Stimulated activated CD8-positive, alpha-beta memory T cell treated with anti-CD3 and anti-CD28 coated beads, Interleukin-7, amount 100 ng/mL, for 48 hours (primary cell): ENCODE measurements at regions not wholly inside any gene's neighbourhood (a gene's known extent, or its start where the extent isn't known, plus 50 kb on each side); places are given as distances from the start of the nearest gene placed in this dataset.

Experiments used
- DNase-seq, 2 donors: peaks; one replicate each; pipeline ENCODE4 v3.0.0-alpha.2; 2020; ENCODE audit warnings: low read depth in 1 of 2; ENCODE audit errors: extremely low read depth in 1 of 2

DNA sequence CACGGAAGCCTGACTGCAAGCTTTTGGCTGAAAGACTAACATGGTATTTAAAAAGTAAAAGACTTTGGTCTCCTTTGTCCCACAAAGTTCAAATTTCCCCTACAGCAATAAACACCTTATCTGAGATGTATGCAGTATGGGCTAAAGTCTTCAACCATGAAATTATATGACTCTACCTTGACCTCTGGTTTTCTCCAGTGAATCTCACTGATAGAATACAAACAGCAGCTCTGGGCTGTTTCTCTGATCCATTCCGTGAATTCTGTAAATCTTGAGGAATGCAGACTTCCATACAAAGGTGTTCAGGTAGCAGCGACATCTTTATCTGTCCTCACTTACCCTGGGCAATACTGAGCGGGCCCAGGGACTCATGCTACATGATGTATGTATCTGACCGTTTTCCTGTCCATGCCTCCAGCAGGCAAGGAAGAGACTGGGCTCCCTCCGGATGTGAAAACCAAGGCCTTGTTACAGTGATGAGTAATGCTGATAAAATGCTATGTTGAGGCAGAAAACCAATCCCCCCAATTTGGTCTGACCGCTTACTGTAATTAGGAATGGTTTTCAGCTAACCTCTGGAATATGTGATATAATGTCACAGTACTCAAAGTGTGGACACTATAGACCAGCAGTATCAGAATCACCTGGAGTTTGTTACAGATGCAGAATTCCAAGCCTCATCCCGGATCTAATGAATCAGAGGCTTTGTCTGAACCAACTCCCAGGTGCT lies 589.8 kb downstream of the HS3ST4 start:
- DNase-seq = no peak

DNA sequence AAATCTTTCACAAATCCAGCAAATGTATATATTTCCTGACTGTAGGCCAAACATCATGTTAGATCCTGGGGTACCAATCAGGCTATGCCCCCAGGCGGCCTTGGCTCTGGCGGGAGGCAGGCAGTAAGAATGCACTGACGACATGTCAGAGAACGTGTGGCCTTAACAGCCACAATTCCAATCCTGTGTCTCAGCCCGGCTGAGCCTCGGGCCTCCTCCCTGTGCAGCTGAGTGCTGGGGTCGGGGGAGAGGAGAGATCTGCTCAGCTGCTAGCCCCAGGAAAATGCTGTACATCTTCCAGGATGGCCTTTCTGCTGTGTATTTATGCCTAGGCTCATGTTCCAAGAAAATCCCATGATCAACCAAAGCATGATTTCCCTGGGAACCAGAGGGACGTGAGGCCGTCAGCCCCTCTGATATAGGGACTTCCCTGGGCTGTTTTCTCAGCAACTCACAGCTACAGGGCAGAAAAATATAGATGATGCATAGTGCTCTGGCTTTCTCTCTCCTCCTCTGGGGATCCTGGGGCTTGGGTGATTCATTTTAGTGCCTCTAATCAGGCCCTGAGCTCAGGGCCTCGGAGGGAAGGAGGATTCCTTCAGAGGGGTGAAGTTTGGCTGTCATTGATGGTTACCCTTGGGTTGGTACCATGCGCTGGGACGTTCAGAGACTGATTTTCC lies 604.0 kb downstream of the HS3ST4 start:
- no peak for DNase-seq

DNA sequence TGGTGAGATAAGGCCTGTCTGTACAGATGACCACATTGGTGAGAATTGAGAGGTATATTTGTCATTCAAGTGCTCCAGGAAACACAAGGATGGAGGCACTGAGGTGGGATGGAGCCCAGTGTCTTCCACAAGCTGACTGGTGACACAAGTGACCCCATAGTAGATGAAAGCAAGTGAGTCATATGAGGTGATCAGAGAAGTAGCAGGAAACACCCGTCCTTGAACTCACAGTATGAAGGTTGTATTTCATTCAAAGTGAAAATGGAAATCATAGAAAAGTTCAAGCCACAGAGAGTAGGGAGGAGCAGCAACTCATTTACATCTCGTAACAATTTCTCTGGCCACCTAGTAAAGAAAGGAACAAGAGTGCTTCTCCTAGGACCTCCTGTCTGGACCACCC lies 609.8 kb downstream of the HS3ST4 start:
- no peak for DNase-seq

DNA sequence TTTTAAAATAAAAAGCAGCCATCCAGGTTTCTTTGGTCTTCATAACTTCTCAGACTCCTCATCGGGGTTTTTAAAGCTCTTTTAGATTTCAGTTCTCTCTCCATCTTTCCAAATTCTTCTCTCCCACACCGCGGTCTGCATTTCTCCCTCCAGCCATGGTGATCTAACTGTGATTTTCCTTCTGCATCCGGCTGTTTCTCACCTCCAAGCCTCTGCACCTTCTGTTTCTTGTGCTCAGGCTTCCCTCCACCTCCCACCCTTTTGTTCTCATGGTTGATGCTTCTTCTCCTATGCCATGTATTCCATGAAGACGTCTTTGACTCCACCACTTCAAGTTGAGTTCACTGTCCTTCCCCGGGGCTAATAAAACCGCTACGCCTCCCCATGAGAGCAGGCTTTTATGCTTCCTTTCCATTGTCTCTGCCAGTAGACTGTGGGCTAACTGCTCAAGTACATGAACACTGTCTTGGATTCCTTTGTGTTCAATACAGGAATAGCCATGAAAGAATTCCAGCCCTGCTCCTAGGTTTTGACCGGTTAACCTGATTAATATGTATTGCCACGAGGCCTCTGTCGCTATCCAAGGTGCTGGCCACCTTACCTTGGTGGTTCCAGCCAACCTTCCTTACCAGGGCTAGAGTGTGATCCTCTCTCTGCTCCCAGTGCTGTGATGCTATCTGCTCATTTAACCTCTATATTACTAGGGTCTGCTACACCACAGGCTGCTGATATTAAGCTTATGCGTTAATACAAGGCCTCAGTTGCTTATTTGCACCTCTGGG lies 625.1 kb downstream of the HS3ST4 start:
- DNase-seq = no peak

DNA sequence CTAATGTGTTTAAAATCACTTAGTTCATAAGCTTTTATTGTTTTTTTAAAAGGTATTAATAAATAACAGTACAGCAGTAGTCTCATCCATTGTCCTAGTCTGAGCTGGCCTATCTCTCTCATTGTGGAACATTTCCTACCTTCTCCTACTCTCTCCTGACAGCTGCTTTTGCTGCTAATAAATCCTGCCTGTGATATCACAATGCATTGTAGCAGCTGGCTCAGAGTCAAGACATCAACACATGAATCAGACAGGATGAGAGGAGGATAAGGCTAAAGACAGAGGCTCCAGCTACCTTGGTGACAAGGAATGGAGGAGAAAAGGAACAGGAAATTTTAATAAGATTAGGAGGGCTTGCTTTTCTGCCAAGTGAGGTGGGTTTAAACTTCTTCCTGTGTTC lies 626.1 kb downstream of the HS3ST4 start:
- DNase-seq = no peak

DNA sequence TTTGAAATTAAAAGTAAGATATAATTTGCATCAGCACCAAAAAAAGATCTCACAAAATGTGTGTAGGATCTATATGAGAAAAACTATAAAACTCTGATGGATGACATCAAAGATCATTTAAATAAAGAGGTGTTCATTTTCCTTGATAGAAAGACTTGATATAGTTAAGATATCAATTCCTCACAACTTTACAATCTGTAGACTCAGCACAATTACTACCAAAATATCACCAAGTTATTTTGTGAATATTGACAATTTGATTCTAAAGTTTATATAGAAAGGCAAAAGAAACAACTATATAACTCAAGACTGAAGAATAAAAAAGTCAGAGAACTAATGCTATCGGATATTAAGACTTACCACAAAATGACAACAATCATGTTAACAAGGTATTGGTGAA lies 638.9 kb downstream of the HS3ST4 start:
- DNase-seq = no peak

DNA sequence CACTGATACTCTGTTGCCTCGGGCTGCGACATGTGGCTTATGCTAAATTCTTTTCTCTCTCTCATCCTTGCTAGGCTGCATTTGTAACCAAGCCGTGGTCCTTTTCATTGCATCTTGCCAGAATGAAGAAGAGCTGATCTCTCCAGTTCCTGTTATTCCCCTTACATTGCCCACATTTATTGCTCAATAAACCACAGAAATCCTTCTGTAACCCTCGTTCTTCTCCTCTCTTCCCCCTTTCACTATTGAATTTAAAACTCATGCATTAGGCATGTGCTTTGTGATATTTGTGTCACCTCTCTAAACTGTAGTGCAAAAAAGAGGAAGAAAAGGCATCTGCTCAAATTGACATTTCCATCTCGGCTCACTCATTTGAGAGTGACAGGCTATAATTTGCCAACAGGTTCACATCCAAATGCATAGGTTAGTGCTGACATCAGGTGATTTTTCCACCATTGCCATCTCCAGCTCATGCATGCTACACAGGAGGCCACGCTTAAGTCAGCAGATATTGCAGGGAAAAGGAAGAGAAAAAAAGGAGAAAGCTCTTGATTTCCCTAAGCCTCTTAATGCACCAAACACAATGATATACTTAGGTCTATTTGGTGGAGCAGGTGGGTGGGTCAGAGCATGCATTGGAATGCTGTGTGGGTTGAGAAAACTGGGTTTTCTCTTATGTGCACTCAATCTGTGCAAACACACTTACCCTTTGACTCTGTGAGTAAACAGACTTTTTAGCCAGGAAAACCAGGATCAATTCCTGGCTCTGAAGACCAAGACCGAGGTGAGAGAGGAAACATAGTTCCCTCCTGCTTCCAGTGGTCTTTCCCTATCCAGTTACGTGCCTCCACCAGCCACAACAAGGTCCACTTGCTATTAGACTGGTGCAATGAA lies 642.7 kb downstream of the HS3ST4 start:
- no peak for DNase-seq

DNA sequence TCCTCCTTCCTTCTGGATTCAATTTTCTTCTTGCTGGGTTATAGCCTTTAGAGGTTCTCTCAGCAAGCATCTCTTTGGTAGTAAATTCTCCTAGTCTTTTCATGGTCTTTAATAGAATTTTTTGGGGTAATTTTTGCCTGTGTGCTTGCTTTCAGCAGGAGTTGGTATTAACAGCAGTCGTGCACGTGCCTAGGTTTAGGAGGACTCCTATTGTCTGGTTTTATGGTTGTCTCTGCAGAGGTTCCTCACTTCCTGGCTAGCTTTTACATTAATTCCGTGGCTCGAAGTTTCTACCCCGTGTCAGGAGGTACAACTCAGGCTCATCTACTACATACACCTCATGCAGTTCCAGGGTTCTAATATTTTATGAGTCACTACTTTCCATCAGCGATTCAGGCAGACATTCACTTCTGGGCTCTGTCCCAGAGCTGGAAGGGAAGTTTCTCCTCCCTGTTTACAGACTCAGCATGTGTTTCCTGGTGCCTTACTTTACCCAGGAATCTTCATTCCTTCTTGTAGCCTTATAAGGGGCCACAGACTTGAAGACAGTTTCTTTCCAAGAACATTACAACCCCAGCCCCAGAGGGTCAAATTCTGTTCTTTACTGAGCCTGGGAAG lies 643.6 kb downstream of the HS3ST4 start:
- DNase-seq = no peak

DNA sequence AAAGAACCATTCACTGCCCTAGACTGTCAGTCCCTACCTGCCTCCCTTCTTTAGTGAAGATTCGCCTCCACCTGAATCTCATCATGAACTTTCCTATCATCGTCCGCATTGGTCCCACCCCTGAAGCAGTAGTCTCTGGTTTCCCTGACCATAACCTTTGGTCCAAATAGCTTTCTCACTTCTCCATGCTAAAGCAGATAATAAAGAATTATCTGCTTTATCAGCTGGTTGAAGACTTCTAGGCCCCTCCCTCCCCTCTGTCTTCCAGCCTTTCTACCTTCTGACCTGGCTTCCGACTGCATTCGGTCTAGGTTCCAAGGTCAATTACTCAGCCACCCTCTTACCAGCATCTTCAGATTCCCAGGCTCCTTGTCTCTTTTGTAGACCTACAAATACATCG lies 650.9 kb downstream of the HS3ST4 start:
- no peak for DNase-seq

DNA sequence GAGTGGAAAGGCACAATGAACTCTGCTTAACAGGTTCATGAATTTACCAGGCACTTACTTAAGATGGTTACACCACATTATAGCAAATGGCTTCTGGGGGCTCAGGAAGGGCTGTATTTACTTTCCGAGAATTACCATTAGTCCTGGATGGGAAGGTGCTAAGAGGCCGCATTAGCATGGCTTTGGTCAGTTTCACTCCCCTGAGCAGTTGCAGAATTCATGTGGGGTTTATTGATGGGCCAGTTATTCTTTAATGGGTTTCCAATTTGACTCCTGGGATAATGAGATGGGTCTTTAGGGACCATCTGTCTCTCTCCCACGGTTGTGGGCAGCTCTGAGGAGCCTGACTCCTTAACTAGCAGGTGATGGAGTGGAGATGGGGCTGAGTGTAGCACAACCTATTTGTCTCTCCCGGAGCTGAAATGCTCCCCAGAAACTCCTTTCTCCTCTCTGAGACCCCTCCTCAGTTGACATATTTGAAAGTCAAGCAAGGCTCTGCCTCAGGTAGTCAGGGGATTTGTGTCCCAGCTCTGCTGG lies 652.5 kb downstream of the HS3ST4 start:
- DNase-seq = no peak

DNA sequence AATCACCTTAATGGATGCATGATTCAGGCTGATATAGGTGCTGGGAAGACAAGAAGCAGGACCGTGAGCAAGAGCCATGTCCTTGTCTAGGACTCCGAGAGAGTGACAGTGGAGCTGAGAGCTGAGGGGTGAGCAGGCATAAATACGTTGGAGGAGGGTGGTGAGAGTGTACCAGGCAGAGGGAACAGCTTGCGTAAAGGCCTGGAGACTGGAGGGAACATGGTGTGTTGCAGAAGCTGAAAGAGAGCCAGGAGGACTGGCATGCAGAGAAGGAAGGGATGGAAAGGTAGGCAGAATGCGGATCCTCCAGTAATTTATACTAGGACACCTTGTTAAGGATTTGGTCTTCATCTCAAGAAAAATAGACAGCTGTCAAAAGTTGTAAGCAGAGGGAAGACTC lies 653.2 kb downstream of the HS3ST4 start:
- no peak for DNase-seq

DNA sequence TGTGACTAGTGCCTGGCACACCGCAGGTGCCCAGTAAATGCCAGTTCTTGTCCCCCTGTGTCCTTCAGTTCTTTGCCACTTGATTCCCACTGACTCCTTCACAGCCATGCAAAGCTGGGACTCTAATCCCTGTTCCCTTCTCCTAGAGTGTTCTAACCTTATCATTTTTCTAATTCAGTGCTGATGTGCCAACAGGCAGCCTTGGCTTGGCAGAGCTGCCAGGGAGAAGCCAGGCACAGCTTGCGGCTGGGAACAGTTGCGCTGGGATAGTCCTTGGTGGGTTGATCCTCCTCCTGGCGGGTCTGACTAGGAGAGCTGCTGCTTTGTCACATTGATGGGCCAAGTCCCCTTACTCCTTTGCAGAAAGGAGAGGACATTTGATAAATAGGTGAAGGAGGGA lies 654.2 kb downstream of the HS3ST4 start:
- DNase-seq = no peak

DNA sequence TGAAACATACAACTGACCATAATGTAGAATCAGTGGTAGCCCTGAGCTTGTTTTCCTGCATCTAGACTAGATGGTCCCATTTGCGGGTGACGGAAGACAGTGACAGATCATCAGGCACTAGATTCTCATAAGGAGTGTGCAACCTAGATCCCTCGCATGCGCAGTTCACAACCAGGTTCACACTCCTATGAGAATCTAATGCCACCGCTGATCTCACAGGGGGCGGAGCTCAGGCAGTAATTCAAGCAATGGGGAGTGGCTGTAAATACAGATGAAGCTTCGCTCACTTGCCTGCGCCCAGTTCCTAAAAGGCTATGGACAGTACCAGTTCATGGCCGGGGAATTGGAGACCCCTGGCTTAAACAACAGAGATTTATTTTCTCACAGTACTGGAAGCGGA lies 656.3 kb downstream of the HS3ST4 start:
- no peak for DNase-seq

DNA sequence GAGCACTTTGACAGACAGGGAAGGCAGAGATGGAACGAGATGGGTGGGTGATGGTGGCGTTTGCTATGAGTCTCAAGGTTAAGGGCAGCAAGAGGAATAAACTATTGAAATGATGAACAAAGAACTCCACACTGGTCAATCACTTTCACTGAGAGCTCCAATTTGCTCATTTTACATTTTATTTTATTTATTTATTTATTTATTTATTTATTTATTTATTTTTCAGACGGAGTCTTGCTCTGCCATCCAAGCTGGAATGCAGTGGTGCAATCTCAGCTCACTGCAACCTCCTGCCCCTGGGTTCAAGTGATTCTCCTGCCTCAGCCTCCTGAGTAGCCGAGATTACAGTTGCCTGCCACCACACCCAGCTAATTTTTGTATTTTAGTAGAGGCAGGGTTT lies 669.1 kb downstream of the HS3ST4 start:
- DNase-seq = no peak

DNA sequence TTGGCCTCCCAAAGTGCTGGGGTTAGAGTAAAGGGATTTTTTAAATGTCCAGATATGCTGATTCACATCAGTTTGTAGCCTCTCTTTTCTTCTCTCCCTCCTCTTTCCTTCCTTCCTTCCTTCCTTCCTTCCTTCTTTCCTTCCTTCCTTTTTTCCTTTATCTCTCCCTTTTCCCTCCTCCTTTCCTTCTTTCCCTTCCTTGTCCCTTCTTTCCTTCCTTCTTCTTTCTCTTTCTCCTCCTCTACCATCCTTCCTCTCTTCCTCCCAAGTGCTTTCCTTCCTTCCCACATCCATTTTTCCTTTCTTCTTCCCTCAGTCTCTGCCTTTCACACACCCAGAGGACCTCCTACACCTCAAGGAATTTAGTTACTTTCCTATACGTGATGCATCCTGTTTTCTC lies 671.8 kb downstream of the HS3ST4 start:
- DNase-seq = no peak

DNA sequence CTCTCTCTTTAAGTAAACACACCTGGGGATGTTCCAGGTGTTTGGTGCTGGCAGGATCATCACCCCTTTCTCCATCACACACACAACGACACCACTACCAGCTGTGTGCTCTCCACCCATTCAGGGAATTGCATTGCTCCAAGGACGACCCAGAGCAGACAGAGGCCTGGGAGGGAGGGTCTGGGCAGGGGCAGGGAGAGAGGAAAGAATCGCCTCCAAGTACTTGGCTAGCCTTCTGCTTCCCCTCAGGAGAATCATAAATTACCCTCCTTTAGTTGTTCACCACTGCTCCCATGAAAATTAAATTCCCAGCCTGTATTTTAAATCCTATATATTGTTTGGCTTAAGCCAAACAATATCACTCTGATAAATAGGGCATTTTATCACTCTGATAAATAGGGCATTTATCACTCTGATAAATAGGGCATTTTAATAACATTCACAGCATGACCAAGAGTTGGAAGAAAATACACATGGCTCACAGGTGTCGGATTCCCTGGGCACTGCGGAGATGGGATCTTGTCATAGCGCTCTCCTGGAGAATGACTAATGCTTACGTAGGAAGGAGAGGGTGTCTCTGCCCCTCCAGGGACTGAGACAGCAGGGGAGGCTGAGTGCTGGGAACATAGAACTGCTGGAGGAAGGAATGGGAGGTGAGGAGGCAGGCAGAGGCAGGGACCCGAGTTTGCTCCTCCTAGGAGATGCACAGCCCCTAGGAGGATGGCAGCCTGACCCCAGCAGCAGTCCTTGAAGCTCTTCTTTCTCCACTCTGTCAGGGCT lies 673.6 kb downstream of the HS3ST4 start:
- DNase-seq = no peak

DNA sequence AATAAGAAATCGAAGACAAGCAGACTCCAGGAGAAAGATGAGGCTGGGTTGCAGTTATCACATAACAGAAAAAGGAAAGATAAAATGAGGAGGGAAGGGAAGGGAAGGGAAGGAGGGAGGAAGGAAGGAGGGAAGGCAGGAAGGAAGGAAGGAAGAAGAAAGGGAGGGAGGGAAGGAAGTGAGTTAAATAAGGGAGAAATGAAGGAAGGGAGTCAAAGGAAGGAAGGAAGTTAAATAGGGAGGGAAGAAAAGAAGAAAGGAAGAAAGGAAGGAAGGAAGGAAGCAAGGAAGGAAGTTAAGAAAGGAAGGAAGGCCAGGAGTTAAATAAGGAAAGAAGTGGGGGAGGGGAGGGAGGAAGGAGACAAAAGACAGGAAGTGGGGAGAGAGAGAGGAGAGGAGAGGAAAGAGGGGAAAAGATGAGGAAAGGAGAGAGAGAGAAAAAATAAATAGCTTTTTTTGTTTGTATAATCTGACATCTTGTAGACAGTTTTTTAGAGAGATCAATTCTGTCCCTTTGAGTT lies 679.6 kb downstream of the HS3ST4 start:
- DNase-seq = no peak

DNA sequence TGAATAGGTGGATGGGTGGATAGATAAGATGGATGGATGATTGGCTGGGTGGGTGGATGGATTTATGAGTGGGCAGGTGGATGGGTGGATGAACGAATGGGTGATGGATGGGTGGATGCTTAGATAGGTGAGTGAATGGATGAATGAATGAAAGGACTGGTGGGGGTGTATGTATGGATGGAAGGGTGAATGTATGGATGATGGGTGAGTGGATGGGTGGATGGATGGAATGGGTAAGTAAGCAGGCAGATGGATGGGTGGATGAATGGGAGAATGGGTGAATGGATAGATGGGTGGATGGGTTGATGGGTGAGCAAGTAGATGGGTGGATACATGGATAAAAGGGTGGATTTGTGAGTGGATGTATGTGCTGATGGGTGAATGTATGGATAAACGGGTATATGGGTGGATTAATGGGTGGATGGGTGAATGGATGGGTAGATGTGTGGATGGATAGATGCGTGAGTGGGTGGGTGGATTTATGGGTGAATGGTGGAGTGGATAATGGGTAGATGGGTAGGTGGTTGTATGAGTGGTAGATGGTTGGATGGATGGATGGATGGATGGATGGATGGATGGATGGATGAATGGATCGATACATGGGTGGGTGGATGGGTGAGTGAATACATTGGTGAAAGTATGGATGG lies 682.6 kb downstream of the HS3ST4 start:
- no peak for DNase-seq

DNA sequence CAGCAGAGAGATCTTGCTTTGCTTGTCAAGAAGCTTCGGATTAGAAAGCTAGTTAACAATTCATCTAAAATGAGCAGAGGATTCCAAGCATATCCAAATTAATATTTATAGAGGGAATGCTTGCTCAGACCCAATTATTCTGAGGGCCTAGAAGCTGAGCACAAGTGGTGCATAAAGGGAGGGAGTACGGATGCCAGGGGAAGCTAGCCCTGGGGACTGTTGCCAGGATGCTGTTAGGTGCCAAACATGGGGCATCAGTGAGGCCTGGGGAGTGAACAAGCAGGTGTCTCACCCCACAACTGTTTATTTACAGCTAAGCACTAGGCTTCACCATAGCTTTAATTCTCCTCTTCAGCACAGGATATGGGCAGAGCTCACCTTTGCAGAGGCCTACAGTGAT lies 684.1 kb upstream of the C16orf82 start:
- DNase-seq = no peak
